ENCODE measurements at regions not wholly inside any gene's neighbourhood (a gene's known extent, or its start where the extent isn't known, plus 50 kb on each side); places are given as distances from the start of the nearest gene placed in this dataset.
"Not testable (repeated sequence)": the region's sequence is repeated elsewhere in the genome, so short reads cannot be mapped to it uniquely, and the experiment has no call there.

- DNase-seq: no peak
Measured at GRCh38 chr2:57372237-57372984, 674.2 kb upstream of the VRK2 start.

DNA sequence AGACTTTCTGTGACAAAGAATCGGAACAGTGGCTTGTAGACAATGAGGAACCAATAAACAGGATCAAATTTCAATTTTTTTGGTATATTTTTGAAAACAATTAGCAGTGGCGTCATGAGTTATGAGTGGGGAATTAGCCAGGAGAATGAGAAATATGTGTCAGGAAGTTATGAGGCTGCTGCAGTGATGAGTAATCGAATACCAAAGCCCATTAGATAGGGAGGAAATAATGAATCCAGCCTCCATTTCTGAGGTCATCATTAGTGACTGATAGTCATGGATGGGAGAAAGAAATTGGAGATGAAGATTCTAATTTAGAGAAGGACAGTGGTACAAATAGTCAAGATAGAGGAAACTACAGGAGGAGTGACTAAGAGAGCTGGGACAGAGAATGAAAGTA lies 673.1 kb upstream of the VRK2 start:
- no peak for DNase-seq

- DNase-seq: no peak
Measured at GRCh38 chr2:57376985-57377384, 669.6 kb upstream of the VRK2 start.

GRCh38 chr2:57386305-57386704 lies 660.3 kb upstream of the VRK2 start:
- DNase-seq: no peak

GRCh38 chr2:57396355-57397098 lies 650.1 kb upstream of the VRK2 start:
- no peak for DNase-seq

DNA sequence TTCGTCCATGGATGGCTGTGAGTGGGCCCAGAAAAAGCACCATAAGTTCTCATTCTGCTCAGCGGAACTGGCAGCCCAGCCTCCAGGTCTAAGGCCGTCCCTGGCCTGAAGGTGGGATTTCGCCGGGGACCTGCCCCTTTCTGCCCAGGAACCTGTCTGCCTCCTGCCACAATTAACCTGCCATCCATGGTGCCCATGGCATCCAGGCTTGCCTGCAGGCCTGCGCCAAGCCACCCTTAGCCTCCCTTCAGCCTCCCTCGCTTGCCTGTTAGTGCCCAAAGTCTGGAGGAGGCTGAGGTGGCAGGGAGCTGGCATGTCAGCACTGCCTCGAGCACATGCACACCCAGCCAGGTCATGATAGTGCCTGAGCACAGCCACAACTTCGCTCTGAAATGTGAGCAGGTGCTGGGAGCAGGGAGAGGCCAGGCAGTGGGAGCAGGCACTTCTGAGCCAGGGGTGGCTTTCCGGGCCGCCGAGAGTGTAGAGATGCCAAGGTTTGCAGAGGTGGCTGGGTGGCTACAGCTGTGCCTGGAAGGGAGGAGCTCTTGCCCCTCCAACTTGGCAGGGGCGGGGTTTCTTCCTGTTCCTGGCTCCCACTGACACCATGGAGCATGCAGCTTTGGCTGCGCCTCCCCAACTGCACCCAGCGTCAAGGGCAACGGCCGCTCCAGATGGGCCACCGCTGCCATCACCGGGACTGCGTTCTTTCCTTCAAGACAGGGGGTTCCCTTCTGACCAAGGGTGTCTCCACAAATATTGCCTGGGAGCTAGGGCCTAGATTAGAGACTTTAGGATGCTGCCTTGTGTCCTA lies 648.9 kb upstream of the VRK2 start:
- DNase-seq: no peak

DNA sequence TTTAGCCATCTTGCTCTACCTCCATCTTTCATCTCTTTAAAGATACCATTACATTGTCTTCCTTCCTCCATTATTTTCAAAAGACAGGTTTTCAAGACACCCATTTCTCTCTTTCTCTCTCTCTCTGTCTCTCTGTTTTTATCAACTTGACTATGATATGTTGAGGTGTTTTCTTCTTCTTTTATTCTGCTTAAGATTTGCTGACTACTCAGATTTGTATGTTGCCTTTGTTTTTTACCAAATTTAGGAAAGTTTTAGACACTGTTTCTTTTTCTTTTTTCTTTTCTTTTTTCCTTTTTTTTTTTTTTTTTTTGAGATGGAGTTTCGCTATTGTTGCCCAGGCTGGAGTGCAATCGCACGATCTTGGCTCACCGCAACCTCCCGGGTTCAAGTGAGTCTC lies 647.5 kb upstream of the VRK2 start:
- no peak for DNase-seq

DNA sequence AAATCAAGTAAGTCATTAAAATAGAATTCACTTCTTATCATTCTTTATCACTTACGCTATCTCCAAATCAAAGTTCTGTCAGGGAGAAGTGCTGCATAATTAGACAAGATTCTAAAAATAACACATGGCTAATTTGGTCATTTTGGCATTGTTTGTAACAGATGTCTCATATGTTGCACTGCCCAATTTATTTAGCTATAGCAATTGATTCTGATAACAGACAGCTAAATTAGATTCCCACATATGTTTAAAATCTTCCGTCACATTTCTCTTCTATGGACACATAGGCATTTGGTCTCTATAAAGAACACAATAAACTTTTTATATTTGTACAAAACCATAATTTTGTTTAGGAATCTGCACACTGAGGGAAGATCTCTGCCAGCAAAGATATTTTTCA lies 644.5 kb upstream of the VRK2 start:
- no peak for DNase-seq

DNA sequence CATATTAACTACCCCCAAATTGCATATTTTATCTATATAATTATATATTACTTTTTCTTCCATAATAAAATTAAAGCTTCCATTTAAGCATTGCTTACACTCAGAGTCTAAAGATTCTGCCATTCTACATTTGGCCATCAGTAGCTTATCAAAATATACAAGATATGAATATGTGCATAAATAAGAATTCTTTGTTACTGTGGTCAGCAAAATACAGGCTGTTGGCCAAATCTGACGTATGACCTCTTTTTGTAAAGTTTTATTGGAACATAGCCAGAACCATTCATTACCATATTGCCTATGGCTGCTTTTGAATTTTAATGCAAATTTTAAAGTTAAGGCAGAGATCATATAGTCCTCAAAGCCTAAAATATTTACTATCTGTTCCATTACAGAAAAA lies 643.9 kb upstream of the VRK2 start:
- DNase-seq: no peak

GRCh38 chr2:57407772-57408201 lies 638.8 kb upstream of the VRK2 start:
- DNase-seq: no peak

- DNase-seq: no peak
Measured at GRCh38 chr2:57408587-57408986, 638.0 kb upstream of the VRK2 start.

GRCh38 chr2:57417007-57417406 lies 629.6 kb upstream of the VRK2 start:
- DNase-seq: no peak

- not testable (repeated sequence) for DNase-seq
Measured at GRCh38 chr2:57418859-57419346, 627.7 kb upstream of the VRK2 start.

DNA sequence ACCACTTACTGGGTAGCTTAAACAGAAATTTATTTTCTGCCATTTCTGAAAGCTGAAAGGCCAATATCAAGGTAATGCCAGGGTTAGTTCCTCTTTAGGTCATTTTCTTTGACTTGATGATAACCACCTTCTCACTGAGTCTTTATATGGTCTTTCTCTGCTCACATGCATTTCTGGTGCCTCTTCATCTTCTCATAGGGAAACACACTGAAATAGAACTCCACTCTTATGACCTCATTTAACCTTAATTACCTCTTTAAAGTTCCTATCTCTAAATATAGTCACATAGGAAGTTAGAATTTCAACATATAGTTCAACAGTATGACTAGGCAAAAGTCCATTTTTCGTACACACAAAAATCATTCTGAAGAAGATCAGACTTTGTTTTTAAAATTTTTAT lies 616.8 kb upstream of the VRK2 start:
- DNase-seq: no peak

GRCh38 chr2:57432528-57432927 lies 614.1 kb upstream of the VRK2 start:
- no peak for DNase-seq

DNA sequence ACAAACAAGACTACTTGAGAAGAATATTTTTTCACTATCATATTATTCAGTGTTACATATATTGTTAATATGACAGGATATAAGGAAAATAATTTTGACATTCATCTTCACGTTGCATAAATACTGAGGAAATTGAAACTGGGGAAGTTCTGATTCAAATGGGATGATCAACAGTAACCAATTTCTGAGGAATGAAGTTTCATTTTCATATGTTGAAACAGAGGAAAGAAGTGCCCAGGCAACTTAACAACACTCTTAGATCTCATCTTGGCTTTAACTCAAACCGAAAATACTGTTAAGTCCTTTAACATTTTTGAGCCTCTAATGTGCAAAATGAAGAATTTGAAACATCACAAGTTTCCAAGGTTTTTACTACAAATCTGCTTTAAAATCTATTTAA lies 612.2 kb upstream of the VRK2 start:
- DNase-seq: no peak

- no peak for DNase-seq
Measured at GRCh38 chr2:57434972-57435371, 611.6 kb upstream of the VRK2 start.

- DNase-seq: no peak
Measured at GRCh38 chr2:57437077-57437476, 609.5 kb upstream of the VRK2 start.

DNA sequence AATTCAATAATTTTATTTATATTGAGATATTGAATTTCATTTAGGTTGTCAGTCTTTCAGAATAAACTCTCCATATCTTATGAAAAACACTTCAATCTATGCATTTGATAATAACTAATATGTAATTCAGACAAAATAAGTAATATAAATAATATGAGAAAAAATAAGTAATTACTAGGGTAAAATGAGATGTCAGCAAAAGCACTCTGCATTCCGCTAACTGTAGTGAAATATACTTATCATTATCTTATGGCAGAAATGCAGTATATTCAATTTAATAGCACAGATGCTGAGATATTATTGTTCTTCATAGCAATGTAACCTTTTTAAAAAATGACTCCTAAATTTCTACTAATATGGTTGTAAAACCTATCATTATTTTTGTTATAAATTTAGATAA lies 606.2 kb upstream of the VRK2 start:
- DNase-seq: no peak

DNA sequence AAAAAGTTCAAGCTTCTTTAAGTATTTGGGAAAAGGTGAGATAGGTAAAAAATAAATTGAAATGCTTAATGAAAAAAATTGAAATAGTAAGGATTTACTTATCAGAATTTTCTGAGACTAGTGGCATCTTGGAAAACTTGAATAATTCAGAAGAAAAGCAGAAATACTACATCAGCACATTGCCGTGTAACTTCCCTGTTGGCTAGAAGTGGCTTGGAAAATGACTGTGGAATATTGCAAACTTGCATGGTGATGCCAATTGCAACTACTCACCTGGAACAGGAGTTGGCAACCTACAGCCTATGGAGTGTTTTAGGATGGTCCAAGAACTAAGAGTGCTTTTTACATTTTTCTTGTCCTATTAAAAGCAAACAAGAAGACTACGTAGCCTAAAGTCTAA lies 603.5 kb upstream of the VRK2 start:
- no peak for DNase-seq

DNA sequence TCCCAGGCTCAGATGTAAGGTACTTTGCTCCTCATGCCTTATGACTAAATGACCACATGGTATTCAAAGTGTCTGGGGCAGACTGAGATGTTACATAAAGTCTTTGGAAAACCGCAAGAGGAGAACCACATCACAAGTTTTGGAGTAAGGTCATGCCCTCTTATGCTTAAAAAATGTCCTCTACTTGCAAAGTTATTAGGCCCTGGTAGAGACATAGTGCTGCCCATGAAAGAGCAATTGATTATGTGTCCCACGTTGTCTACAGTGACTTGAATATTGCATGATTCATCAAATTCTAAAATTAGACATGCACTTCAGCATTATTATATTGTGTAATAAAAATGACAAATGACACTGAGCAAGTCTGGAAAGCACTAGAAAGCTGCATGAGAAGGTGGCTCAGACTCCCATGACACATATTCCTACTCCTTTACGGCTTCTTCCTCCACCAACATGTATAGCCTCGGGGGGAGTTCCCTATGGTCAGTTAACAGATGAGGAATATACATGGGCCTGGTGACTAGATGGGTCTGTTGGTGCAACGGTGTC lies 602.6 kb upstream of the VRK2 start:
- DNase-seq: no peak

DNA sequence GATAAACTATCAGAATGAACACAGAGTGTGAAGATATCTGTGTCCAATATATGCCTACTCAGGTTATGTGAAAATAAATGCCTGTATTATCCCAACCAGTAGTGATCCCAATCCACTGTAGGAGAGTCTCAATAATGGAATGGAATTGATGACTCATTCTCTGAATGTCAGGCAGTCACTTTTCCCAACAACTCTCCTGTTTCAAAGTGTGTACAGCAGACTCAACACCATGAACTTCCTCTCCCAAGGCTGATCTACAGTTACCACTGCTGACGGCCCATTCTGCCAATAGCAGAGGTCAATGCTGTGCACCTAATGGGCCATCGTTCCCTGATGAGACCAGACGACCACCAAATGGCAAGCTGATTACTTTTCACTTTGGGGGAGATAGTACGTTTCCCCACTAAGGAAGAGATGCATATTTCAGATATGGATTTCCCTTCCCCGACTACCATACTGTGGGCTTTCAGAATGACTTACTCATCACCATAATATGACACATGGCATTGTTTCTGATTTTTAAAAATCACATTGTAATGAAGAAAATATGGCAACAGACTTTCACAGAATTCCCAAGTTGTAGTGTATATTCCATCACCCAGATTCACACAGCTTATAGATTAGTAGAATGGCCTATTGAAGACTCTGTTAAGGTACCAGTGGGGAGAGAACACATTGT lies 601.7 kb upstream of the VRK2 start:
- no peak for DNase-seq

- no peak for DNase-seq
Measured at GRCh38 chr2:57448816-57449215, 597.8 kb upstream of the VRK2 start.
